Testis (tissue), 2 donors: ENCODE measurements at regions not wholly inside any gene's neighbourhood (a gene's known extent, or its start where the extent isn't known, plus 50 kb on each side); places are given as distances from the start of the nearest gene placed in this dataset.

Experiments
- POLR2A ChIP-seq: fragments of 450-650 bp; IDR thresholded peaks from one replicate; pipeline ENCODE4 v1.6.1; 2017; ENCODE audit warnings: antibody characterized with exemption, mild to moderate bottlenecking, moderate library complexity
- TF ChIP-seq, protein P1 (sequence below), 3 experiments: fragments of 450-650 bp in 2 of 3; fragments of 200-600 bp in 1 of 3; sonication (generic) in 1 of 3; IDR thresholded peaks; one replicate each; pipeline ENCODE4 v1.5.1; 2016 to 2019; ENCODE audit warnings: antibody characterized with exemption in 3 of 3, mild to moderate bottlenecking in 2 of 3, moderate library complexity in 1 of 3

DNA sequence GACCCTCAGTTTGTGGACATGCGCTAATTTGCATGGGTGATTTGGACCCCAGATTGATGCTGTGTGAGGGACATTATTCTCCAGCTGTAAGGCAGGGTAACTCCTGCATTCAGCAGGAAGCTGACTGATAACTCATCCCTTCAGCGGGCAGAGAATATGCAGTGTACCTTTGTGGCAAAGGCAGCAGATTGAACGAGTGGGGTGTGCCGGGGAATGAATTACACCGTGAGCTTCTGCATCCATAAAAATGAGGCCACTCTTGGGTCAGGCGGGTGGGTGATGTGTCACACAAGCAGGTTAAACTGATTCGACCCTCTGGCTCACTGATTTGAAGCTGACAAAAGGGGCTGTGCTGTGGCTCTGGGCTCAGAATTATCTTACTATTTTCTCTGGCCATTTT, 128.9 kb upstream of the PMFBP1 start:
- TF ChIP-seq, protein P1, sequence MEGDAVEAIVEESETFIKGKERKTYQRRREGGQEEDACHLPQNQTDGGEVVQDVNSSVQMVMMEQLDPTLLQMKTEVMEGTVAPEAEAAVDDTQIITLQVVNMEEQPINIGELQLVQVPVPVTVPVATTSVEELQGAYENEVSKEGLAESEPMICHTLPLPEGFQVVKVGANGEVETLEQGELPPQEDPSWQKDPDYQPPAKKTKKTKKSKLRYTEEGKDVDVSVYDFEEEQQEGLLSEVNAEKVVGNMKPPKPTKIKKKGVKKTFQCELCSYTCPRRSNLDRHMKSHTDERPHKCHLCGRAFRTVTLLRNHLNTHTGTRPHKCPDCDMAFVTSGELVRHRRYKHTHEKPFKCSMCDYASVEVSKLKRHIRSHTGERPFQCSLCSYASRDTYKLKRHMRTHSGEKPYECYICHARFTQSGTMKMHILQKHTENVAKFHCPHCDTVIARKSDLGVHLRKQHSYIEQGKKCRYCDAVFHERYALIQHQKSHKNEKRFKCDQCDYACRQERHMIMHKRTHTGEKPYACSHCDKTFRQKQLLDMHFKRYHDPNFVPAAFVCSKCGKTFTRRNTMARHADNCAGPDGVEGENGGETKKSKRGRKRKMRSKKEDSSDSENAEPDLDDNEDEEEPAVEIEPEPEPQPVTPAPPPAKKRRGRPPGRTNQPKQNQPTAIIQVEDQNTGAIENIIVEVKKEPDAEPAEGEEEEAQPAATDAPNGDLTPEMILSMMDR (IDR thresholded peaks at IDR 0.05): no peak
- TF ChIP-seq POLR2A: no peak
